ENCODE measurements at regions not wholly inside any gene's neighbourhood (a gene's known extent, or its start where the extent isn't known, plus 50 kb on each side); places are given as distances from the start of the nearest gene placed in this dataset.

DNA sequence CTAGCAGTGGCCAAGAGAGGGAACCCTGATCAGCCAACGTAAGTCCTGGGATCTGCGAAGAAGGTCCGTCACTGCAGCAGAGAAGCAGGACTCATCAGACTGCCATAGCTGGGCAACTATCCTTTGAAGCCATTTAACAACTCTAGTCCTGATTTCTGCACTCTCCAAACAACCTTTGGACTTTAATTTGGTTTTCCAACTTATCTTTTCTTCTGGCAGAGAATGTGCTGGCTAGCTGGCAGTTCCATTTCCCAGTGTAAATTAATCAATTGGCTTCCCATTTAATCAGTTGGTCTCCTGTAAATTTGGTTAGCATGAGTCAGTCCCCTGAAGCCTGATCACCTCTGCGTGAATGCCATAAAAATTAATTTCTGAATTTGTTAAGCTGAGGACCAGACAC, 153.7 kb upstream of the GPR101 start:
- no peak overlapping the region for H3K4me3 ChIP-seq (ENCODE audit: low read depth, low read length)
- H3K79me2 ChIP-seq, result no peaks in the 10 kb centered on the region
- H3K4me1 ChIP-seq, result no peaks in the 10 kb centered on the region
- no peak overlapping the region for H2AFZ ChIP-seq
- H3K4me2 ChIP-seq (ENCODE audit: low read length), result no peak overlapping the region
- H3K27me3 ChIP-seq (ENCODE audit: control insufficient read depth, insufficient read depth, low read length), result no peaks in the 10 kb centered on the region
- H3K27ac ChIP-seq, result no peak overlapping the region
- H3K36me3 ChIP-seq (ENCODE audit: control insufficient read depth, insufficient read depth, low read length), result no peaks in the 10 kb centered on the region
- no peaks in the 10 kb centered on the region for H3K9me3 ChIP-seq (ENCODE audit: control insufficient read depth, low read length)
- TF ChIP-seq, protein P1, sequence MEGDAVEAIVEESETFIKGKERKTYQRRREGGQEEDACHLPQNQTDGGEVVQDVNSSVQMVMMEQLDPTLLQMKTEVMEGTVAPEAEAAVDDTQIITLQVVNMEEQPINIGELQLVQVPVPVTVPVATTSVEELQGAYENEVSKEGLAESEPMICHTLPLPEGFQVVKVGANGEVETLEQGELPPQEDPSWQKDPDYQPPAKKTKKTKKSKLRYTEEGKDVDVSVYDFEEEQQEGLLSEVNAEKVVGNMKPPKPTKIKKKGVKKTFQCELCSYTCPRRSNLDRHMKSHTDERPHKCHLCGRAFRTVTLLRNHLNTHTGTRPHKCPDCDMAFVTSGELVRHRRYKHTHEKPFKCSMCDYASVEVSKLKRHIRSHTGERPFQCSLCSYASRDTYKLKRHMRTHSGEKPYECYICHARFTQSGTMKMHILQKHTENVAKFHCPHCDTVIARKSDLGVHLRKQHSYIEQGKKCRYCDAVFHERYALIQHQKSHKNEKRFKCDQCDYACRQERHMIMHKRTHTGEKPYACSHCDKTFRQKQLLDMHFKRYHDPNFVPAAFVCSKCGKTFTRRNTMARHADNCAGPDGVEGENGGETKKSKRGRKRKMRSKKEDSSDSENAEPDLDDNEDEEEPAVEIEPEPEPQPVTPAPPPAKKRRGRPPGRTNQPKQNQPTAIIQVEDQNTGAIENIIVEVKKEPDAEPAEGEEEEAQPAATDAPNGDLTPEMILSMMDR (IDR thresholded peaks at IDR 0.05), result no peak
- H3K9ac ChIP-seq, result no peak overlapping the region

DNA sequence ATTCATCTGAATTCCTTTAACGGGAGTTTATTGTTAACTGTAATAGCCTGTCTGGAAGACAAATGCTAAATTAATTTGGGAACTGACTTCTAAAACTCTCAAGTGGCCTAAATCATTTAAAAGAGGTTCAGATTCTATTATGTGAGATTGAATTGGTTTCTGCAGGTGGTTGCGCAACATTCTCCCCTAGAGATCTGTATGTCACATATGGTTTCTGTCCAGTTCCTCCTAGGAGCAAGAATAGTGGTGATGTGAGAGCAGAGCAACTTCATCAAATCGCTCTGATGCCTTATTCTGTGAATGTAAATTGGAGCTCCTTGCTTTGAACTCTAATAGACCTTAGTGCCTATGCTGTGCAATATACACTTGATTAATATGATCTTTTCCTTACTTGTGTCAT, 144.6 kb upstream of the GPR101 start:
- Histone ChIP-seq H3K9ac (no peak overlapping the region), H3K4me1 (no peaks in the 10 kb centered on the region), H3K4me2 (ENCODE audit: low read length) (no peak overlapping the region), H3K9me3 (ENCODE audit: control insufficient read depth, low read length) (no peaks in the 10 kb centered on the region), H2AFZ (no peak overlapping the region), H3K79me2 (no peaks in the 10 kb centered on the region), H3K4me3 (ENCODE audit: low read depth, low read length) (no peak overlapping the region), H3K27ac (no peak overlapping the region), H3K27me3 (ENCODE audit: control insufficient read depth, insufficient read depth, low read length) (no peaks in the 10 kb centered on the region), H3K36me3 (ENCODE audit: control insufficient read depth, insufficient read depth, low read length) (no peaks in the 10 kb centered on the region)
- TF ChIP-seq, protein P1 (IDR thresholded peaks at IDR 0.05), result no peak

DNA sequence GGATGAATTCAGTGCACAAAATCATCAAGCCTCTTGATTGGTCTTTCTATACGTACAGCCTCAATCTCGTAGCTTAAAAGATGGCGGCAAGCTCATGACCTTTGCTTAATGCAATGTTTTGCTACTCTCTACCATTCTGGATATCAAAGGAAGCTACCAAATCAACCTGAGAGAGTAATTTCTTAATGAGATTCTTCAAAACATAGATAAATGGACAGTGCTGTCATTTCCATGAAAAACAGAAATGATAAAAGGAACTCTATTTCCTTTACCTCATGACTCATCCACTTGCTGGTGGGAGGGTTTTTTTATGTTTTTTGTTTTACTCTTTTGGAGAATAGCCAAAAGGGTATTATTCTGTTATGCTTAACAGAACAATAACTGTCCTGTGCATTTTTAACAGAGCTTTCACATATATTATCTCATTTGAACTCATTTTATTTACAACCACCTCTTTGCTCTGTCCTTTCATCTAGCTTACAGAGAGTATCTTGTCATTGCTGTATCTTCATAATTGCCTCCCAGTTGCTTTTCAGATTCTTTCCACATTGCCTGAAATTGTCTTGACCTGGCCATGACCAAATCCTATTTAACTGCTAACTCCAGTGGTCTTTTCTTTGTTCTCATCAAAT, 138.6 kb upstream of the GPR101 start:
- TF ChIP-seq, protein P1 (IDR thresholded peaks at IDR 0.05), result no peak
- Histone ChIP-seq H3K4me1 (no peaks in the 10 kb centered on the region), H3K9ac (no peak overlapping the region), H3K27me3 (ENCODE audit: control insufficient read depth, insufficient read depth, low read length) (no peaks in the 10 kb centered on the region), H3K4me2 (ENCODE audit: low read length) (no peak overlapping the region), H2AFZ (no peak overlapping the region), H3K27ac (no peak overlapping the region), H3K36me3 (ENCODE audit: control insufficient read depth, insufficient read depth, low read length) (no peaks in the 10 kb centered on the region), H3K9me3 (ENCODE audit: control insufficient read depth, low read length) (no peaks in the 10 kb centered on the region), H3K4me3 (ENCODE audit: low read depth, low read length) (no peak overlapping the region), H3K79me2 (no peaks in the 10 kb centered on the region)

DNA sequence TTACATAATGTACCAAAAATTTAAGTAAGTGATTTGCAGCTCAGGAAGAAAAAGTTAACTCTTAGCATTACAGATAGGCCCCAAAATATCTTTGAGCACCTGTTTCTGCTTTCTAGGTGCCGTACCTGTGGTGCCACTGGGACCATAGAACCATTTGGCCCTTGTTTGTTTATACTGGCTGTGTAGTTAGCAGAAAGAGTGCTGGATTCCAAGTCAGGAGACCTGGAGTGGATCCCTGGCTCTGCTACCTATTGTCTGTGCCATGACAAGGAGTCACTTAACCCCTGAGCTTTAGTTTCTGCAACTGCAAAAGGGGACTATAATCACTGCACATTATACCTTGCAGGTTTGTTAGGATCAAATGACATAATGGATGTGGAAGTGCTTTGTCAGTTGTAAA, 137.8 kb upstream of the GPR101 start:
- Histone ChIP-seq H3K4me1 (no peaks in the 10 kb centered on the region), H3K9ac (no peak overlapping the region), H3K27ac (no peak overlapping the region), H3K4me2 (ENCODE audit: low read length) (no peak overlapping the region), H3K36me3 (ENCODE audit: control insufficient read depth, insufficient read depth, low read length) (no peaks in the 10 kb centered on the region), H3K27me3 (ENCODE audit: control insufficient read depth, insufficient read depth, low read length) (no peaks in the 10 kb centered on the region), H3K4me3 (ENCODE audit: low read depth, low read length) (no peak overlapping the region), H3K9me3 (ENCODE audit: control insufficient read depth, low read length) (no peaks in the 10 kb centered on the region), H3K79me2 (no peaks in the 10 kb centered on the region), H2AFZ (no peak overlapping the region)
- TF ChIP-seq, protein P1 (IDR thresholded peaks at IDR 0.05), result no peak

DNA sequence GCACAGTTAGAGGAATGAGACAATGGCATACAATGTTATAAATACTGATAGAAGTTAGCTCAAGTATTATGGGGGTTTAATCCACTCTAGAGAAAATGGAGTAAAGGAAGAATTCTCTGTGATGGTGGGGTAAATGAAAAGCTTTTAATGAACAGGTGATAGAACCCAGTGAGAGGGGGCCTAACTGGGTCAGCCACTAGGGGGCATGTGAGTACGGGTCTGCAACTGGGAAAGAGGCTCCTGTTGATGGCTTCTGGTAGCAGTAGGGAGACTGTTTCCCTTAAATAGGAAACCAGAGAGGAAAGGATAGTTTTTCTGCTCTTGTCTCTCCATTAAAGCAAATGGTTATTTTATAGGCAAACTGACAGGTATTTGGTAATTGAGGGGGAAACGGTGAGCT, 132.8 kb upstream of the GPR101 start:
- Histone ChIP-seq H3K27me3 (ENCODE audit: control insufficient read depth, insufficient read depth, low read length) (no peaks in the 10 kb centered on the region), H3K9ac (no peak overlapping the region), H3K4me3 (ENCODE audit: low read depth, low read length) (no peak overlapping the region), H3K79me2 (no peaks in the 10 kb centered on the region), H3K4me2 (ENCODE audit: low read length) (no peak overlapping the region), H3K9me3 (ENCODE audit: control insufficient read depth, low read length) (no peaks in the 10 kb centered on the region), H3K4me1 (no peaks in the 10 kb centered on the region), H2AFZ (no peak overlapping the region), H3K27ac (no peak overlapping the region), H3K36me3 (ENCODE audit: control insufficient read depth, insufficient read depth, low read length) (no peaks in the 10 kb centered on the region)
- TF ChIP-seq, protein P1 (IDR thresholded peaks at IDR 0.05), result no peak
